ENCODE measurements at regions not wholly inside any gene's neighbourhood (a gene's known extent, or its start where the extent isn't known, plus 50 kb on each side); places are given as distances from the start of the nearest gene placed in this dataset.
"Not testable (repeated sequence)": the region's sequence is repeated elsewhere in the genome, so short reads cannot be mapped to it uniquely, and the experiment has no call there.

GRCh38 chr13:90302107-90302506, 1045.4 kb upstream of the MIR17HG start:
- no peak for DNase-seq
- TF ChIP-seq GATA1 (IDR thresholded peaks at IDR 0.05; ENCODE audit: low read depth, low read length) = no peak
- no peak for TF ChIP-seq POLR2A (IDR thresholded peaks at IDR 0.05; ENCODE audit: low read length)

GRCh38 chr13:90305796-90306195, 1041.7 kb upstream of the MIR17HG start:
- no peak for DNase-seq
- TF ChIP-seq POLR2A (IDR thresholded peaks at IDR 0.05; ENCODE audit: low read length) = no peak
- no peak for TF ChIP-seq GATA1 (IDR thresholded peaks at IDR 0.05; ENCODE audit: low read depth, low read length)

GRCh38 chr13:90307136-90307535, 1040.4 kb upstream of the MIR17HG start:
- no peak for DNase-seq
- TF ChIP-seq GATA1 (IDR thresholded peaks at IDR 0.05; ENCODE audit: low read depth, low read length) (no peak), POLR2A (IDR thresholded peaks at IDR 0.05; ENCODE audit: low read length) (no peak)

- no peak for TF ChIP-seq POLR2A (IDR thresholded peaks at IDR 0.05; ENCODE audit: low read length)
- no peak for TF ChIP-seq GATA1 (IDR thresholded peaks at IDR 0.05; ENCODE audit: low read depth, low read length)
- DNase-seq = no peak
Measured at GRCh38 chr13:90308249-90308648, 1039.2 kb upstream of the MIR17HG start.

GRCh38 chr13:90311929-90312328, 1035.6 kb upstream of the MIR17HG start:
- TF ChIP-seq GATA1 (IDR thresholded peaks at IDR 0.05; ENCODE audit: low read depth, low read length) = no peak
- no peak for TF ChIP-seq POLR2A (IDR thresholded peaks at IDR 0.05; ENCODE audit: low read length)

GRCh38 chr13:90315061-90315460, 1032.4 kb upstream of the MIR17HG start:
- no peak for TF ChIP-seq POLR2A (IDR thresholded peaks at IDR 0.05; ENCODE audit: low read length)
- no peak for TF ChIP-seq GATA1 (IDR thresholded peaks at IDR 0.05; ENCODE audit: low read depth, low read length)
- no peak for DNase-seq

More at GRCh38 chr13:90311929-90312328, 1035.6 kb upstream of the MIR17HG start:
- no peak for DNase-seq

GRCh38 chr13:90320664-90321063, 1026.8 kb upstream of the MIR17HG start:
- TF ChIP-seq GATA1 (IDR thresholded peaks at IDR 0.05; ENCODE audit: low read depth, low read length) = no peak
- TF ChIP-seq POLR2A (IDR thresholded peaks at IDR 0.05; ENCODE audit: low read length) = no peak
- no peak for DNase-seq

- no peak for DNase-seq
- TF ChIP-seq POLR2A (IDR thresholded peaks at IDR 0.05; ENCODE audit: low read length) (no peak), GATA1 (IDR thresholded peaks at IDR 0.05; ENCODE audit: low read depth, low read length) (no peak)
Measured at GRCh38 chr13:90321281-90321931, 1026.1 kb upstream of the MIR17HG start.

- DNase-seq = no peak
- TF ChIP-seq GATA1 (IDR thresholded peaks at IDR 0.05; ENCODE audit: low read depth, low read length) (no peak), POLR2A (IDR thresholded peaks at IDR 0.05; ENCODE audit: low read length) (no peak)
Measured at GRCh38 chr13:90329641-90330040, 1017.8 kb upstream of the MIR17HG start.

GRCh38 chr13:90331974-90332373, 1015.5 kb upstream of the MIR17HG start:
- no peak for TF ChIP-seq POLR2A (IDR thresholded peaks at IDR 0.05; ENCODE audit: low read length)
- TF ChIP-seq GATA1 (IDR thresholded peaks at IDR 0.05; ENCODE audit: low read depth, low read length) = no peak
- no peak for DNase-seq

- DNase-seq = no peak
- TF ChIP-seq GATA1 (IDR thresholded peaks at IDR 0.05; ENCODE audit: low read depth, low read length) = no peak
- no peak for TF ChIP-seq POLR2A (IDR thresholded peaks at IDR 0.05; ENCODE audit: low read length)
Measured at GRCh38 chr13:90336507-90336906, 1011.0 kb upstream of the MIR17HG start.

GRCh38 chr13:90341348-90341747, 1006.1 kb upstream of the MIR17HG start:
- DNase-seq = not testable (repeated sequence)

- not testable (repeated sequence) for DNase-seq
Measured at GRCh38 chr13:90348477-90349136, 998.9 kb upstream of the MIR17HG start.

GRCh38 chr13:90352763-90353162, 994.7 kb upstream of the MIR17HG start:
- no peak for TF ChIP-seq GATA1 (IDR thresholded peaks at IDR 0.05; ENCODE audit: low read depth, low read length)

GRCh38 chr13:90355162-90355751, 992.2 kb upstream of the MIR17HG start:
- no peak for TF ChIP-seq POLR2A (IDR thresholded peaks at IDR 0.05; ENCODE audit: low read length)
- TF ChIP-seq GATA1 (IDR thresholded peaks at IDR 0.05; ENCODE audit: low read depth, low read length) = no peak
- DNase-seq = no peak

More at GRCh38 chr13:90352763-90353162, 994.7 kb upstream of the MIR17HG start:
- DNase-seq = no peak

All from erythroblast (primary cell).